ENCODE measurements at regions not wholly inside any gene's neighbourhood (a gene's known extent, or its start where the extent isn't known, plus 50 kb on each side); places are given as distances from the start of the nearest gene placed in this dataset.

DNA sequence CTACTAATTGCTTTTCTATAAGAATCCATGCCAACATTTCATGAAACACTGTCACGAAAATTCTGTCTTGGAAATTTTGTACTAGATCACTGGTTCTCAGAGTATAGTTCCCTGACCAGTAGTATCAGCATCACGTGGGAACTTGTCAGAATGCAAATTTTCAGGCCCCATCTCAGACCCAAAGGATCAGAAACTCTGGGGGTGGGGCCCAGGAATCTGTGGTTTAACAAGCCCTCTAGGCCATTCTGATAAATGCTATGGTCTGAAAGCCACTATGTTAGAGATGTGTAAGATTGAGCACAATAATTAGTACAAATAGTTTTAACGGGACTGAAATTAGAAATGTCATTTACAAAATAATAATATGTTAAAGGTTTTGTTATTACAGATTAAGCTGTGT is 615.7 kb upstream of the ARRDC3 start:
- TF ChIP-seq, protein P1, sequence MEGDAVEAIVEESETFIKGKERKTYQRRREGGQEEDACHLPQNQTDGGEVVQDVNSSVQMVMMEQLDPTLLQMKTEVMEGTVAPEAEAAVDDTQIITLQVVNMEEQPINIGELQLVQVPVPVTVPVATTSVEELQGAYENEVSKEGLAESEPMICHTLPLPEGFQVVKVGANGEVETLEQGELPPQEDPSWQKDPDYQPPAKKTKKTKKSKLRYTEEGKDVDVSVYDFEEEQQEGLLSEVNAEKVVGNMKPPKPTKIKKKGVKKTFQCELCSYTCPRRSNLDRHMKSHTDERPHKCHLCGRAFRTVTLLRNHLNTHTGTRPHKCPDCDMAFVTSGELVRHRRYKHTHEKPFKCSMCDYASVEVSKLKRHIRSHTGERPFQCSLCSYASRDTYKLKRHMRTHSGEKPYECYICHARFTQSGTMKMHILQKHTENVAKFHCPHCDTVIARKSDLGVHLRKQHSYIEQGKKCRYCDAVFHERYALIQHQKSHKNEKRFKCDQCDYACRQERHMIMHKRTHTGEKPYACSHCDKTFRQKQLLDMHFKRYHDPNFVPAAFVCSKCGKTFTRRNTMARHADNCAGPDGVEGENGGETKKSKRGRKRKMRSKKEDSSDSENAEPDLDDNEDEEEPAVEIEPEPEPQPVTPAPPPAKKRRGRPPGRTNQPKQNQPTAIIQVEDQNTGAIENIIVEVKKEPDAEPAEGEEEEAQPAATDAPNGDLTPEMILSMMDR (conservative IDR thresholded peaks at IDR 0.05 in 1 of 2, IDR thresholded peaks at IDR 0.05 in 1 of 2; ENCODE audit: extremely low read depth in 1 of 2, insufficient read depth in 1 of 2, low read depth in 1 of 2, low read length in 2 of 2), result no peak
- TF ChIP-seq EZH2 (IDR thresholded peaks at IDR 0.05; ENCODE audit: borderline replicate concordance, low read length), result no peak
